ENCODE measurements at regions not wholly inside any gene's neighbourhood (a gene's known extent, or its start where the extent isn't known, plus 50 kb on each side); places are given as distances from the start of the nearest gene placed in this dataset.

DNA sequence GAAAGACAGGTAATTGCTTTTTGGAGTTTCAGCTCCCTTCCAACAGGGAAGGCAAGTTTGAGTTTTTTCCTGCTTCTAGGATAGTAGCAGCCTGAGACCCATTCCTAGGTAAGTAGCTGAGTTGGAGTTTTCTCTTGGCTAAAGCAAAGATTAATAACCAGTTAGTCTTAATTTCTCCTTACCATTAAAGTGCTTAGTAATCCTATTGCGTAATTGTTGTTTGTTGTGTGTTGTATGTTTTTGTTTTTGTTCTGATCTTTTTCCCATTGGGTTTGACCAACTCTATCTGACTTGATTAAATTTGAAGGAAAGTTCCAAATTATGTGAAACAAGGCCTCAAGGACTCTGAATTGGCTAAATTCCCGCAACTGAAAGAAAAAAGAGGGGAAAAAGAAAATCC, 83.5 kb downstream of the TBX22 start:
- Histone ChIP-seq H2BK5ac (ENCODE audit: low read depth, low read length) (no peak overlapping the region), H4K5ac (ENCODE audit: insufficient read length, low read depth, low read length) (no peak overlapping the region), H3K23ac (ENCODE audit: insufficient read length) (no peak overlapping the region), H4K8ac (ENCODE audit: extremely low read depth, insufficient read depth, low read length) (no peak overlapping the region), H2AFZ (ENCODE audit: low read length) (no peak overlapping the region), H2BK12ac (ENCODE audit: low read depth, low read length) (no peak overlapping the region), H3K4ac (replicated peaks; ENCODE audit: insufficient read length, low read depth, low read length) (no peak overlapping the region), H3K14ac (ENCODE audit: insufficient read length) (no peak overlapping the region), H2BK15ac (ENCODE audit: low read length) (no peak overlapping the region), H2BK120ac (replicated peaks; ENCODE audit: low read depth, low read length) (no peak overlapping the region), H2AK5ac (ENCODE audit: low read depth, low read length) (no peak overlapping the region), H3K4me2 (ENCODE audit: insufficient read depth in 1 of 2, low read depth in 2 of 2, low read length in 2 of 2) (no peak overlapping the region), H3K36me3 (ENCODE audit: control insufficient read depth in 2 of 4, insufficient read depth in 4 of 4, low read length in 3 of 4) (no peaks in the 10 kb centered on the region), H2BK20ac (ENCODE audit: low read length) (no peak overlapping the region), H3K56ac (replicated peaks; ENCODE audit: insufficient read length, low read depth, low read length) (no peak overlapping the region), H3K9me3 (ENCODE audit: insufficient read depth in 2 of 2, low read depth in 1 of 2, low read length in 1 of 2) (0 out of 4 replicates have a peak, but pooled peaks cover 0 to 2% of the 10 kb centered on the region in 2 experiments), H3K79me2 (ENCODE audit: control insufficient read depth in 1 of 2, insufficient read depth in 2 of 2, low read length in 2 of 2) (no peaks in the 10 kb centered on the region), H3K27me3 (replicated peaks in 1 of 4; ENCODE audit: control insufficient read depth in 3 of 4, extremely low read depth in 1 of 4, insufficient read depth in 3 of 4, low read length in 3 of 4) (no peaks in the 10 kb centered on the region), H3K9ac (replicated peaks in 1 of 4; ENCODE audit: extremely low read depth in 1 of 4, low read depth in 3 of 4, low read length in 3 of 4) (no peak overlapping the region), H3K4me3 (ENCODE audit: extremely low read depth in 1 of 4, insufficient read depth in 2 of 4, low read depth in 3 of 4, low read length in 4 of 4) (no peak overlapping the region), H3K27ac (ENCODE audit: low read depth, low read length) (no peak overlapping the region), H3K23me2 (ENCODE audit: low read depth, low read length) (no peaks in the 10 kb centered on the region), H3K79me1 (ENCODE audit: low read depth, low read length) (no peaks in the 10 kb centered on the region), H4K20me1 (replicated peaks in 1 of 2; ENCODE audit: control insufficient read depth in 1 of 2, insufficient read depth in 2 of 2, low read length in 2 of 2) (no peaks in the 10 kb centered on the region), H3K18ac (ENCODE audit: extremely low read depth, low read length) (no peak overlapping the region), H4K91ac (replicated peaks; ENCODE audit: insufficient read length, low read length) (no peak overlapping the region), H3K4me1 (replicated peaks in 1 of 4; ENCODE audit: control insufficient read depth in 3 of 4, insufficient read depth in 4 of 4, low read length in 3 of 4) (no peaks in the 10 kb centered on the region)
- FAIRE-seq = no peak
- DNase-seq (ENCODE audit: low read depth in 1 of 2, low spot score in 2 of 2) = no peak
- WGBS, 2 experiments (ENCODE audit: extremely low coverage in 1 of 2, insufficient coverage in 1 of 2, insufficient read length in 1 of 2, insufficient replicate concordance in 2 of 2, low coverage in 1 of 2, low lambda C conversion rate in 2 of 2, missing lambda C conversion rate in 1 of 2) = 80% methylated on average over 2 of the region's 2 CpGs; no CpG with 5 or more reads in 1 of the 2 experiments
- POLR2A ChIA-PET (ENCODE audit: partially characterized antibody) = no interaction called here
- CTCF ChIA-PET (ENCODE audit: partially characterized antibody) = interaction anchor here (0.6 kb wide), 1 partner anchor 45 kb away, joined by 3 read pairs; no protein-coding TSS in a partner anchor
- TF ChIP-seq RAD21 (IDR thresholded peaks at IDR 0.05 in 1 of 2, conservative IDR thresholded peaks at IDR 0.05 in 1 of 2; ENCODE audit: low read depth in 2 of 2, low read length in 2 of 2) = no peak
- no peak for TF ChIP-seq SAP30 (IDR thresholded peaks at IDR 0.05; ENCODE audit: insufficient read depth, insufficient replicate concordance, low read length)
- no peak for TF ChIP-seq TCF12 (IDR thresholded peaks at IDR 0.05; ENCODE audit: low read depth, low read length)
- TF ChIP-seq EP300 (IDR thresholded peaks at IDR 0.05; ENCODE audit: borderline replicate concordance in 1 of 2, low read depth in 2 of 2, low read length in 2 of 2) = no peak
- TF ChIP-seq FOSL1 (IDR thresholded peaks at IDR 0.05; ENCODE audit: insufficient read depth, low read depth, low read length) = no peak
- TF ChIP-seq TAF7 (optimal IDR thresholded peaks at IDR 0.05; ENCODE audit: borderline replicate concordance, low read depth, low read length) = no peak
- TF ChIP-seq HDAC6 (IDR thresholded peaks at IDR 0.05; ENCODE audit: low read depth, low read length) = no peak
